ENCODE measurements at regions not wholly inside any gene's neighbourhood (a gene's known extent, or its start where the extent isn't known, plus 50 kb on each side); places are given as distances from the start of the nearest gene placed in this dataset.

GRCh38 chr1:115192200-115192767, 103.0 kb upstream of the TSPAN2 start:
- ATAC-seq (ENCODE audit: low FRiP score): no peak

GRCh38 chr1:115191691-115192090, 102.4 kb upstream of the TSPAN2 start:
- no peak for TF ChIP-seq CTCF (IDR thresholded peaks at IDR 0.05)
- DNase-seq (ENCODE audit: low spot score) (no peak), ATAC-seq (ENCODE audit: low FRiP score) (no peak)

More at GRCh38 chr1:115192200-115192767, 103.0 kb upstream of the TSPAN2 start:
- DNase-seq (ENCODE audit: low spot score): no peak
- no peak for TF ChIP-seq CTCF (IDR thresholded peaks at IDR 0.05)

- no peak for TF ChIP-seq CTCF (IDR thresholded peaks at IDR 0.05)
- DNase-seq (ENCODE audit: low spot score) (no peak), ATAC-seq (ENCODE audit: low FRiP score) (no peak)
These were observed 101.4 kb upstream of the TSPAN2 start for GRCh38 chr1:115190540-115191170.

- TF ChIP-seq CTCF (IDR thresholded peaks at IDR 0.05): no peak
- DNase-seq (ENCODE audit: low spot score) (no peak), ATAC-seq (ENCODE audit: low FRiP score) (peak; percentile 93)
These were observed 100.7 kb upstream of the TSPAN2 start for GRCh38 chr1:115189814-115190539.

GRCh38 chr1:115188680-115189395, 99.5 kb upstream of the TSPAN2 start:
- TF ChIP-seq CTCF (IDR thresholded peaks at IDR 0.05): no peak
- no peak for ATAC-seq (ENCODE audit: low FRiP score)
- DNase-seq (ENCODE audit: low spot score): no peak

GRCh38 chr1:115186711-115187265, 97.5 kb upstream of the TSPAN2 start:
- no peak for ATAC-seq (ENCODE audit: low FRiP score)
- DNase-seq (ENCODE audit: low spot score): no peak
- no peak for TF ChIP-seq CTCF (IDR thresholded peaks at IDR 0.05)

Data from omental fat pad (tissue), 3 donors.